ENCODE measurements at regions not wholly inside any gene's neighbourhood (a gene's known extent, or its start where the extent isn't known, plus 50 kb on each side); places are given as distances from the start of the nearest gene placed in this dataset.
"Not testable (repeated sequence)": the region's sequence is repeated elsewhere in the genome, so short reads cannot be mapped to it uniquely, and the experiment has no call there.

DNA sequence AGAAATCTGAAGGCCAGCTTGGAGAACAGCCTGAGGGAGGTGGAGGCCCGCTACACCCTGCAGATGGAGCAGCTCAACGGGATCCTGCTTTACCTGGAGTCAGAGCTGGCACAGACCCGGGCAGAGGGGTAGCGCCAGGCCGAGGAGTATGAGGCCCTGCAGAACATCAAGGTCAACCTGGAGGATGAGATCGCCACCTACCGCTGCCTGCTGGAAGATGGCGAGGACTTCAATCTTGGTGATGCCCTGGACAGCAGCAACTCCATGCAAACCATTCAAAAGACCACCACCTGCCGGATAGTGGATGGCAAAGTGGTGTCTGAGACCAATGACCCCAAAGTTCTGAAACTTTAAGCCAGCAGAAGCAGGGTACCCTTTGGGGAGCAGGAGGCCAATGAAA lies 318.4 kb downstream of the ZFHX3 start:
- DNase-seq: not testable (repeated sequence)

DNA sequence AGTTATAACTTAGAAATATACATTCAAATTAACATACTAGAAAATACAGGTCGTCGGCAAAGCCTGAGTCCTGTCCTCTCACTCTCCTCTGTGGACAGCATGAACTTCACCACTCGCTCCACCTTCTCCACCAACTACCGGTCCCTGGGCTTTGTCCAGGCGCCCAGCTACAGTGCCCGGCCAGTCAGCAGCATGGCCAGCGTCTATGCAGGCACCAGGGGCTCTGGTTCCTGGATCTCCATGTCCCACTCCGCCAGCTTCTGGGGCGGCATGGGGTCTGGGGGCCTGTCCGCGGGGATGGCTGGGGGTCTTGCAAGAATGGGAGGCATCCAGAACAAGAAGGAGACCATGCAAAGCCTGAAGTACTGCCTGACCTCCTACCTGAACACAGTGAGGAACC lies 319.4 kb downstream of the ZFHX3 start:
- no peak for DNase-seq

DNA sequence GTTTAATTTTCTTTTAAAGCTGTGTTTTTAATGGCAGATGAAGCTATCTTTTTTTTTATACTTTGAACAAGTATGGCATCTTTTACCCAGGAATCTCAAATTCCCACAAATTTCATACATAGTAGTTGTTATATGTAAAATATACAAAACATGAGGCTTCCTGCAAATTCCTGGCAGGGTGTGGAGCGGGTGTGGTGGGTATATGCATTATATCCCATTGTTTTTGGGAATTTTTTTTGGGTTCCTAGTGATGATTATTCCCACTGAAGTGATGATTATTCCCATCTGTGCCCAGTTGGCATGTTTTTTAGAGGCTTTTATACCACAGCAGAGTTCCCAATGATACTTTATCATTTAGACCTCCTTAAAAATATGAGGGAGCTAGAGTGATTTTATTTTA lies 320.4 kb downstream of the ZFHX3 start:
- no peak for DNase-seq

DNA sequence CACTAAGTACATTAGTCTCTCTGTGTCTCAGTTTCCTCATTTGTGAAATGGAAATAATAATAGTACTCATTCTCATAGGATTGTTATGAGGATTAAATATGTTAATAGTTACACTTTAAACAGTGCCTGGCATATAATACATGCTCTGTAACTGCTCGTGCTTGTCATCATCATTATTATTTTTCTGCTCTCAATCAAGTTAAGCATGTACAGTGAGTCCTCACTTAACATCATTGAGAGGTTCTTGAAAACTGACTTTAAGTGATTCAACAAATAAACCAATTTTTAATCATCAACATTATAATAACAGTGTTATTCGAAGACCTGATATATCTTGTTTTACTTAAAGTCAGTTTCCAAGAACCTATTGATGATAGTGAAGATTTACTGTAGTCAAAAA lies 322.3 kb downstream of the ZFHX3 start:
- DNase-seq: no peak

DNA sequence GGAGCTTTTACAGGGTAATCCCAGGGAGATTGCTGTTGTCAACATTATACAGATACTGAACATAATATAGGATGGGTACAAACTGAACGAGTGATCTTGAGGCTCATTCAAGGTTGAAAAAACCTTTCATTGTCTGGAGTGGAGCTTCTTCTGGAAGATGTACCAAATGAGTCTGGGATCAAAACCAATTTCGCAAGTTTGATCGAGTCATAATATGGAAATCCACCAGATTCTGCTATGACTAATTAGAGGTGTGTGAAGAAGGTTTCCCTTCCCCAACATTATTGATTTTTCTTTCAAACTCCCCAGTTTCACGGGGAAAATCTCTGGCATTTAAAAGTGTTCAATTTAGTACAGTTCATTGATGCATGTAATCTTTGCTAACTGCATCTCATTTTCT lies 324.1 kb downstream of the ZFHX3 start:
- DNase-seq: no peak

DNA sequence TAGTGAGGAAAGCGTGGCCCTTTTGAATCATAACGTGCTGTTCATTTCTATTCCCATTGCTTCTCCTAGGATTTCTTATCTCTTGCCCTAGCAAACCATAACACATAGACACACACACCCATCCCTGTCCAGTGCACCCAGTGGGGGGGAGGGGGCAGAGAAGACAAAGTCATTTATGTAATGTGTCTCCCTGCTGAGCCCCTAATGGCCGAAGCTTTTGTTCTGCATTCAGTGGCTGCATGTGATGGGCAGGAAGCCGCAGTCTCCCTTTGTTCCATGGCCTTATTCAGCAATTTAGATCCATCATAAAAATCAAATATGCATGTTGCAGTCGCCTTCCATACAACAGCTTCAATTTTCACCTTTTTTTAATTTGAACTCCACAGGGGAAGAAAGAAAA lies 325.4 kb downstream of the ZFHX3 start:
- no peak for DNase-seq

DNA sequence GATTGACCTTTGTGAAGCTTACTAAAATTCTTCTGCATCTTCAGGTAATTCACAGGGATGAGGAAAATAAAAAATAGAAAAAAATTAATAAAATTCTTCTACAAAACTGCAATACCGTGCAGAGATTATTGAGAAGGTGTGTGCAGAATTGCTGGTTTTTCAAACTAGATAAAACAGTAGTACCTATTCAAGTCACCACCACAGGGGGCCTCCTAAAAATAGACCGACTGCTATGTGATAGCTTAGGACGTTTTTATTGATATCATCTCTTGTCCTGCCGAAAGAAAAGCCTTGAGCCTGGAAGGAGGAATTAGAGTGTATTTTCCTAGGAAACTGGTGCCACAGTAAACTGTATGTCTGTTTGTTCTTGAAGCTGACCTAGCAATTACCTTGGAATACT lies 325.9 kb downstream of the ZFHX3 start:
- DNase-seq: no peak

DNA sequence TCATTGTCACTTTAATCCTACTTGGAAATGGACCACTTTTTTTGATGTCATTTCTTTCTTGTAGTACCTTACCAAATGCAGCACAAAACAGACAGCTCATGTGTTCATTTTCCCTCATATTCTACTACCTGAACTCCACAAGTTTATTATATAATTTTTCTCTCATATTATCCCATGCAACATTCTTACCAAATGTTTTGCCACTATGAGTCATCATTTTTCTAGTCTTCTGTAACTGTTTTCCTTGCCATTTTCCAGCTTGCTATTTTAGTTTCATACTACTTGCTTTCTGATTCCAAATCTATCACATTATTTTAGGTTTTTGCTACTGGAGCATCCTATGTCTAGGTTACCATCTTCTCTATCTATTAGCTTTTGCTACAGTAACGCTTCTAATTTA lies 332.7 kb downstream of the ZFHX3 start:
- DNase-seq: no peak

DNA sequence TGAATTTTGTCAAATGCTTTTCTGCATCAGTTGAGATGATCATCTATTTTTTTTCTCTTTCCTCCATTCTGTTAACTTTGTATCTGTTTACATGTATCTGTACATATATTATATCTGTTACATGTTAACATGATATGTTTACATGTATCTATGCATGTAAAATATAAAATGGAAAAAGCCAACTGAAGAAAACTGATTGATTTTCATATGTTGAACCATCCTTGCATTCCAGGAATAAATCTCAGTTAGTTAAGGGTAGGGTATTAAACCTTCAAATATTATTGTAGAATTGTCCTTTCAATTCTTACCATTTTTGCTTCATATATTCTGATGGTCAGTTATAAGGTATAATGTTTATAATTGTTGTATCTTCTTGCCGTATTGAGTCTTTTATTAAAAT lies 336.1 kb downstream of the ZFHX3 start:
- no peak for DNase-seq

DNA sequence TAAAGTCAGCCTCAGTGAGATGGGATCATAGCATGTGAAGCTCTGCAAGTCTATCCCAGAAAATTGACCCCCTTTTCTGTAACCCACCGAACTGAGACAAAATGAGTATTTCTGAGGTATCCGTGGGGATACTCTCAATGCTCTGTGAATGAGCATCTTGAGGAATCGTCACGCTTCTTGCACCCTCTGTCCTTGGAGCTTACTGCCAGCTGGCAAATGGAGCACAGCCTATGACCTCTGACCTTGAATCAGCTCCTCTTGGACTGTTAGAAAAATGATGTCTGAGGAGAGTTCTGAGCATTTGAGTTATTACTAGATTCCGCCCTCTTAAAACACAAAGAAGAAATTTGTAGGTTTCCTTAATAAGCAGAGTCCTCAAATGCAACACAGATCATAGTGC lies 342.1 kb downstream of the ZFHX3 start:
- DNase-seq: no peak

DNA sequence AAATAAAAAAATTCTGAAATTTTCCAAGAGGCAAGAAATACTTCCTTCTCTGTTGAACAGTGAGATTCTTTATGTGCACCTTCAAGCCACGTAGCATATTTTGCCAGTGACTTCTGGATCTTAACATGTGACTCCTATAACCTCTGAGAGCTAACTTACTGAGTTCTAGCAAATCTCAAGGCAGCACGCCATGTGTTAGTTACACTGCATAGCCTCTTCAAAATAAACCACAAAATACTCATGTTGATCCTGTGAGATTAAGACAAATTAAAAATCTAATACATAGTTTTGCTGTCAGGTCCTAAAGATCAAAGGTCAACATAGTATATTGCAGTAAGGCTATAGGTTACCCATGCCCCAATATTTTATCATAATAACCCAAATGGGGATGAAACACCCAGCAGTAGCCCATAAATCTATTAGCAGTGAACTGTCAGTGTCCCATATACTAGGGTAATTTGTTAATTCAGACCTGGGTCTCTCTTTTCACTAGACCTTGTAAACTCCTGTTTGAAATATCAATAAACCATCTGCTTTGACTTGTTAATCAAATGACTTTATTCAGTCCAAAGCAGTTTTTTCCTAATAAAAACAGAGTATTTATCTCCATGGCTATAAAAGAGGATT lies 343.1 kb downstream of the ZFHX3 start:
- DNase-seq: no peak

DNA sequence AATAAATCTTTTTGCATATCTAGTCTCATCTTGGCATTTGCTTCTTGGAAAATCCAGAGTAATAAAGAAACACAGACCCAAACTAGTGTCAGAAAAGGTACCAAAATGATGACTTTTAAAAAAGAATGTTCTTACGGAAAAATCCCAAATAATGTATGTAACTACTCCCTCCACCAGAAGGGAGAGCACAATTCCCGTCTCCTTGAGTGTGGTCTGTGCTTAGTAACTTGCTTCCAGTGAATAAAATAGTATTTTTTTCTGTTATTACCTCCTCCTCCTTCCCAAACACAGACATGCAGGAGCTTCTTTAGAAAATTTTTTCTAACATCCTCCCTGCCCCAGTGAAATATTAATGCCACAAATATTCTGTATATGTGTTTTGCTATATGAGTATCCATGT lies 358.1 kb downstream of the ZFHX3 start:
- no peak for DNase-seq

DNA sequence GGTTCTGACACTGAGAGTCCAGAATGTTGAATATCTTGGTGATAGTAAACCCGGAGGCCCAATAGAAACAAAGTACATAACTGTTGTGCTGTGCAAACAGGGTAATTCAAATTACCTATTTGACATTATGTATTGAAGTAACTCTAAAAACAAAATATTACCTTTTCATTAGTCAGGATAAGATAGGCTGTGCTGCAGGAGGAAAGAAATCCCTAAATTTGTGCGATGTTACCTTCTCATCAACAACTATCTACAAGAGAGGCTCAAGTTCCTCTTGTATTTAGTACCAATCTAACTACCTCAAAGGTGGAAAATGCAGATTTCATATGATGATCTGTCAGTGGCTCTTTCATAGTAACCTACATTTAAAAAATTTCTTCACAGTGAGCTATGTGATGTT lies 367.2 kb downstream of the ZFHX3 start:
- no peak for DNase-seq

DNA sequence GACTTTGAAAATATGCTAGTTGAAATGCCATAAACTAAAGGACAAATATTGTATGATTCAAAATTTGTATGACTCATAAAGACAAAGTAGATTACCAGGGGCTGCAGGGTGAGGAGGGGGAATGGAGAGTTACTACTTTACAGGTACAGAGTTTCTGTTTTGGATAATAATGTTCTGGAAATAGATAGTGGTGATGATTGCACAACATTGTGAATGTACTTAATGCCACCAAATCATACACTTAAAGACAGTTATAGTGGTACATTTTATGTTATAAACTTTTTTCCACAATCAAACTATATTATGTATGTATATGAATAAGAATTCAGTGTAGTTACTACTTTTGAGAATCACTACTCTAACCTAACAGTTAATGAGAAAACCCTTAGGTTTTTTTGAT lies 368.1 kb downstream of the ZFHX3 start:
- DNase-seq: no peak

DNA sequence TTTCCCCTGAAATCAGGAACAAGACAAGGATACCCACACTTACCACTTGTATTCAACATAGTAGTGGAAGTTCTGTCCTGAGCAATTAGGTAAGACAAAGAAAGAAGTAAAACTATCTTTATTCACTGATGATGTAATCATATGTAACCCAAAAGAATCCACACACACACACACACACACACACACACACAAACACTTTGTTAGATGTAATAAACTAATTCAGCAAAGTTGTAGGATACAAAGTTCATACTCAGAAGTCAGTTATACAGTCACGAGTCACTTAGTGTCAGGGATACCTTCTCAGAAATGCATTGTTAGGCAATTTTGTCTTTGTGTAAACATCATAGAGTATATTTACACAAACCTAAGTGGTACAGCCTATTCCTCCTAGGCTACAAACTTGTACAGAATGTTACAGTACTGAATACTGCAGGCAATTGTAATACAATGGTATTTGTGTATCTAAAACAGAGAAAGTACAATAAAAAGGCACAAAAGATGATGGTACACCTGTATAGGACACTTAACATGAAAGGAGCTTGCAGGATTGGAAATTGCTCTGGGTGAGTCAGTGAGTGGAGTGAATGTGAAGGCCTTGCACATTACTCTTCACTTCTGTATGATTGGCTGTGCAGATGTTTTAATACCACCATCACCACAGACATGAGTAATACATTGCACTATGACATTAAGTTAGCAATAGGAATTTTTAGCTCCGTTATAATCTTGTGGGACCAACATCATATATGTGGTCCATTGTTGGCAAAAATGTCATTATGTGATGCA lies 370.1 kb downstream of the ZFHX3 start:
- DNase-seq: no peak

DNA sequence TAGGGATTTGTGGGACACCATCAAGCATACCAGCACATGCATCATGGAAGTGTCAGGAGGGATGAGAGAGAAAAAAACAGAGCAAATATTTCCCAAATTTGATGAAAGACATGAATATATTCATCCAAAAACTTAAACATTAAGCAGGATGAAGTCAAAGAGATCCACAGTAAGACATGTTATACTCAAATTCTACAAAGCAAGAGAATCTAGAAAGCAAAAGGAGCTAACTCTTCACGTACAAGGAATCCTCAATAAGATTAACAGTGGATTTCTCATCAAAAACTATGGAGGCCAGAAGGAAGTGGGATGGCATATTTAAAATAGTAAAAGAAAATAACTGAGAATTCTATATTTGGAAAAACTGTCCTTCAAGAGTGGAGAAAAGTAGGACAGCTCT lies 374.8 kb downstream of the ZFHX3 start:
- DNase-seq: peak; percentile 7

DNA sequence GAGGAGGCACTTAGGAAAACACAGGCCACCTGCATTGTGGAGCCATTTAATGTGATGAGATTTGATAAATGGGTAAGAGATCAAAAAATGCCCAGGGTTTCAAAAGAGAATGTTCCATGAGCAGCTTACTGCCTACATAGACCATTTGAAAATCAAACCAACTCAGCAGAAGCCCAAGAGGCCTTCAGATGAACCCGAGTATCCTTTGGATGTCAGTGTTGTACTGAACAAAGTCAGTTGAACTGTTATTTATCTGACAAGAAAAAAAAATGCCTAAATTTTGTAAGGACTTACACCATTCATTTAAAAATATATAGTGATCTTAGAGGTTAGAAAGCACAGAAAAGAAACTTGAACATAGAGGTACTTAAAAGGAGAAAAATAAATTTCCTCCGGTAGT lies 381.7 kb downstream of the ZFHX3 start:
- no peak for DNase-seq

DNA sequence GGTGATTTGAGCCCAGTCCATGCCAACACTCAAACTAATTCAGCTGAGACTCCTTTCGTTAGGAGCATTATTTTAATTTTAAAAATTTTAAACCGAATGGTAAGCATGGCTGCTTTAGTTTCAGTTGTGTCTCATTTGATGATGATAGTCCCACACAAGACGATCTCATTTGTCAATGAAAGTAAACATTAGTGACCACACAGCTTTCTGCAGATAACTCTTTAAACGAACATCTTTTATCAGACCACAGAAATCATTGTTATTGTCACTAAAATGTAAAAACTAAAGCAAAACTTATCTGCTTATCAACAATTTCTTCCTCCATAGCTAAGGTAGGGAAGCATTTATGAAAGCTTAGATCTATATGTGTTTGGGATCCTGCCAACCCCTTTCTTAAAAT lies 382.2 kb downstream of the ZFHX3 start:
- DNase-seq: no peak

DNA sequence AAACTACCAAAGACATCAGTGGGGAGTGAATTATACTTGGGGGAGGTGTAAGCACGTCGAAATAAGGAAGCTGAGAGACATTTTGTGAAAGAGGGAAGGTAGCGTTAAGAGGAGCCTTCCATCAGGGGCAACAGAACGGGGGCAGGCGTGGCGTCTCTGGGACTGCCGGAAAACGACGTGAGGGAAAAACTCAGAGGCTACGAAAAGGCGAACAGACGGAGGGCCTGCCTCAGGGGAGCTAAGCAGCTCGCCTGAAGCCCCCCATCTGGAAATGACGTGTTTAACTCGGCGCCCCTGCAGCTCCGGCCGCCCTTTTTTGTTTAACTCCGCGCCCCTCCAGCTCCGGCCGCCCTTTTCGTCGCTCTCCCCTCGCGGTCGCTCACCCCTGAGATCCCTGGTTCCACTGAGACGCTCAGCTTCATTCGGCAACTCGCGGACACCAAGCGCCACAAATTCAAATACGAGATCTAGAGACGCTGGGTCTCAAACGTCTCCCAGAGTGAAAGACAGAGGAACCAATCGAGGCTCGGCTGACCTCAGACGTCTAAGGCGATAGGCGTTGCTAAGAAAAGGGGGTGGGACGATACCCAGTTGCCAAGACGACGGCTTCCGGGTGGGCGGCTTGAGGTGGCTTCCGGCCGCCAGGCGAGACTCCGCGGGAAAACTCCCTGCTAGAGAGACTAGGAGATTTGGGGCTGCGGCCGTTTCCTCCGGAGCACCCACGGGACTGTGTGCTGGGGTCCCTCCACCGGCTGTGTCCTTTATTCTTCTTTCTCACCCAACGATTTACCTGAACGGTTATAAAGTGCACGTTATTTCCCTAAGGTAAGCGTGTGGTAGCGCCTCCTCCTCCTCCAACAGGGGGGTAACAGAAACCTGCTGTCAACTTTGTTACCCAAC lies 383.2 kb downstream of the ZFHX3 start:
- peak; percentile 98 for DNase-seq

DNA sequence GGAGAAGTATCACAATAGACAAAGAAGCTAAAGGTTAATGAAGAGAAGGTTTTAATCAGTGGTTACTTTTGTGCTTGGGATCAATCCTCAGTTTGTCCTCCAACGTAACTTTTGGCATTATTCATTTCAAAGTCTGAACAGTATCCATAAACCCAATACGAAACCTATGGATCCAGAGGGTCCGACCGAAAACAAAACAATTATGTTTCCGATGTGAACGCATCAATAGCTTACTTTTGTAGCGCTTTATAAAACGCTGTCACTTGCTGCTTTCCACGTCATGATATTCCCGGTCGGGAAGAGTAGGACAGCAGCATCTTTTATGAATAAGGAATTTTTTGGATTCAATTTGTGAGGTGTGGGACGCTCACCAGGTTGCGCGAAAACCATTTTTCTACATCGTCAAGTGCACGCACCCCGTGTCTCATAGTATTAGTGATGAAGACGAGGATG lies 383.8 kb downstream of the ZFHX3 start:
- DNase-seq: no peak

DNA sequence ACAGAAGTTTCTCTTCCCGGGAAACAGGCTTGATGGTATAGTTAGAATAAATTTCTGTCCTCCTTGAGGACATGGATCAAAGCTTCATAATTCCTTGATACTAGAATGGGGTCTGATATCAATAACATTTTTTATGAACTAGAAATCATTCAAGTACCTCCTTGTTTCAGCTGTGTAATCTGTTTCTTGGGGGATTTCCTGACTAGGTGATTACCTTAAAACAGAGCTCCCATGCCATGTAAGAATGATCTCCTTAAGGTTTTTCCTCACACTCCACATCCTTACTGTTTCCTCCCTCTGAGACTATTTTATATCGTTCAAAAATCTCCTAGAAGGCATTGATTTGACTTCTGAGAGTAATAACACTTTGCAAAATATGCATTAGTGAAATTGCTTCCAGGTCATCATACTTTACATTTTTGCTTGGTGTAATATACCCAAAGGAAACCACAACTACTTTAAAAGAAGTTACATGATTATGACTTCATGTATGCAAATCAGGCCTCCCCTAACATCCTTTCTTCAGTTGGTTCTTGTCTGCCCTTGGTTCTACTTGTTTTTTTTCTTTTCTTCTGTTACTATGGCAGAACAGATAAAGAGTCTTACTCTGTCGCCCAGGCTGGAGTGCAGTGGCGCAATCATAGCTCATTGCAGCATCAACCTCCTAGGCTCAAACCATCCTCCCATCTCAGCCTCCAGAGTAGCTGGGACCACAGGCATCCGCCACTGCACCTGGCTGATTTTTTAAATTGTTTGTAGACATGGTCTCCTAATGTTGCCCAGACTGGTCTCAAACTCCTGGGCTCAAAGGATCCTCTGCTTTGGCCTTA lies 388.8 kb downstream of the ZFHX3 start:
- DNase-seq: no peak

DNA sequence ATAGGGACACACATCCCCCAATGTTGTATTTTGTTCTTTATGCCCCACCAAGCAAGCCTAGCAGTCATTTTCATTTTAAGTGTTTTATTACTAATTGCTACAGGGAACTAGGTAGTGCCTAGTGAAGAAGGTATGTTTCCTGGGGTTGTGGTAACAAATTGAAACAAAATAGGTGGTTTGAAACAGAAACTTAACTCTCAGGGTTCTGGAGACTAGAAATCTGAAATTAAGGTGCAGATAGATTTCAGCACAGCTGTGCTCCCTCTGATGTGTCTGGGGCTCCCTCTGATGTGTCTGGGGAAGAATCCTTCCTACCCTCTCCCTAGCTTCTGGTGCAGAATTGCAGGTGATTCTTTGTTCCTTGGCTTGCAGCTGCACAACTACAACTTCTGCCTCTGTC lies 390.1 kb downstream of the ZFHX3 start:
- no peak for DNase-seq

DNA sequence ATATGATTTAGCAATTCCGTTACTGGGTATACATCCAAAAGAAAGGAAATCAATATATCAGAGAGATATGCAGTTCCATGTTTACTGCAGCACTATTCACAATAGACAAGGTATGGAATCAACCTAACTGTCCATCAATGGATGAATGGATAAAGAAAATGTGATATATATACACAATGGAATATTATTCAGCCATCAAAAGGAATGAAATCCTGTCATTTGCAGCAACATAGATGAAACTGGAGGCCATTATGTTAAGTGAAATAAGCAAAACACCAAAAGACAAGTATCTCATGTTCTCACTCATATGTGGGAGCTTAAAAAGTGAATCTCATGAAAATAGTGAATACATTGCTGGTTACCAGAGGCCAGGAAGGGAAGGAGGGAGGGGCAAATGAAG lies 390.8 kb downstream of the ZFHX3 start:
- DNase-seq: no peak

All from NCI-H1436 (cell line).